Spleen (tissue), 7 donors: ENCODE measurements at regions not wholly inside any gene's neighbourhood (a gene's known extent, or its start where the extent isn't known, plus 50 kb on each side); places are given as distances from the start of the nearest gene placed in this dataset.

Experiments used
- CTCF ChIP-seq, 11 experiments: fragments of 200-600 bp in 7 of 11; fragments of 450-650 bp in 4 of 11; sonication (generic) in 4 of 11; IDR thresholded peaks in 8 of 11; conservative IDR thresholded peaks in 3 of 11; 1 replicate in 7 of 11; 2 replicates in 4 of 11; pipeline versions ENCODE4 v1.4.0 to v1.8.0; 2016 to 2021; ENCODE audit warnings: antibody characterized with exemption in 11 of 11, inconsistent platforms in 4 of 11, mild to moderate bottlenecking in 1 of 11
- POLR2A ChIP-seq, 3 donors: fragments of 450-650 bp; IDR thresholded peaks; one replicate each; pipeline ENCODE4 v1.5.1; 2017; ENCODE audit warnings: antibody characterized with exemption in 3 of 3, mild to moderate bottlenecking in 1 of 3
- donor health status: DM: no; HTN: no; CAD: no; lungs with moderate emphysema.
- donor health status: DM: no; HTN: no; CAD: no.
- donor health status: DM: no; HTN: no; CAD: no.

- TF ChIP-seq POLR2A (IDR thresholded peaks at IDR 0.05), result no peak
- no peak for TF ChIP-seq CTCF (IDR thresholded peaks at IDR 0.05 in 8 of 11, conservative IDR thresholded peaks at IDR 0.05 in 3 of 11)
Measured at GRCh38 chr11:111435046-111435698, 56.1 kb upstream of the POU2AF1 start.
